Vagina (tissue), 2 donors: ENCODE measurements at regions not wholly inside any gene's neighbourhood (a gene's known extent, or its start where the extent isn't known, plus 50 kb on each side); places are given as distances from the start of the nearest gene placed in this dataset.

Experiments used
- DNase-seq, 2 donors: peaks; one replicate each; pipeline ENCODE4 v3.0.0-alpha.2; 2017; ENCODE audit errors: extremely low spot score in 2 of 2
- H3K27ac ChIP-seq: fragments of 200-600 bp; sonication (generic); one replicate; pipeline ENCODE4 v1.5.1; 2019
- H3K27me3 ChIP-seq: fragments of 200-600 bp; sonication (generic); one replicate; pipeline ENCODE4 v1.5.1; 2019
- H3K36me3 ChIP-seq, 2 donors: fragments of 200-600 bp; sonication (generic); one replicate each; pipeline ENCODE4 v1.5.1; 2017 to 2019
- H3K4me1 ChIP-seq: fragments of 200-600 bp; sonication (generic); one replicate; pipeline ENCODE4 v1.5.1; 2019
- H3K4me3 ChIP-seq, 2 donors: fragments of 200-600 bp; sonication (generic); 1 replicate in 1 of 2; 2 replicates in 1 of 2; pipeline ENCODE4 v1.5.1; 2016 to 2019
- H3K9me3 ChIP-seq: fragments of 200-600 bp; sonication (generic); one replicate; pipeline ENCODE4 v1.5.1; 2019
- POLR2A ChIP-seq, 2 donors: fragments of 450-650 bp; IDR thresholded peaks; one replicate each; pipeline ENCODE4 v1.6.1; 2017; ENCODE audit warnings: antibody characterized with exemption in 2 of 2, mild to moderate bottlenecking in 2 of 2, moderate library complexity in 2 of 2
- POLR2AphosphoS5 ChIP-seq, 2 donors: sonication (generic); formaldehyde crosslinking; IDR thresholded peaks; one replicate each; pipeline ENCODE4 v1.9.0; 2017; ENCODE audit warnings: antibody characterized with exemption in 2 of 2, mild to moderate bottlenecking in 2 of 2, low read depth in 1 of 2; ENCODE audit not compliant: insufficient read depth in 1 of 2
- intact Hi-C: fragments of 100-400 bp; cut with DNase I; formaldehyde crosslinking; loops from one replicate; pipeline ENCODE4 v1.15.1; 2023
- TF ChIP-seq, protein P1 (sequence below), 3 experiments: fragments of 450-650 bp in 2 of 3; fragments of 200-600 bp in 1 of 3; sonication (generic) in 1 of 3; IDR thresholded peaks; one replicate each; pipeline ENCODE4 v1.5.1; 2017 to 2019; ENCODE audit warnings: antibody characterized with exemption in 3 of 3, mild to moderate bottlenecking in 2 of 3, moderate library complexity in 2 of 3

DNA sequence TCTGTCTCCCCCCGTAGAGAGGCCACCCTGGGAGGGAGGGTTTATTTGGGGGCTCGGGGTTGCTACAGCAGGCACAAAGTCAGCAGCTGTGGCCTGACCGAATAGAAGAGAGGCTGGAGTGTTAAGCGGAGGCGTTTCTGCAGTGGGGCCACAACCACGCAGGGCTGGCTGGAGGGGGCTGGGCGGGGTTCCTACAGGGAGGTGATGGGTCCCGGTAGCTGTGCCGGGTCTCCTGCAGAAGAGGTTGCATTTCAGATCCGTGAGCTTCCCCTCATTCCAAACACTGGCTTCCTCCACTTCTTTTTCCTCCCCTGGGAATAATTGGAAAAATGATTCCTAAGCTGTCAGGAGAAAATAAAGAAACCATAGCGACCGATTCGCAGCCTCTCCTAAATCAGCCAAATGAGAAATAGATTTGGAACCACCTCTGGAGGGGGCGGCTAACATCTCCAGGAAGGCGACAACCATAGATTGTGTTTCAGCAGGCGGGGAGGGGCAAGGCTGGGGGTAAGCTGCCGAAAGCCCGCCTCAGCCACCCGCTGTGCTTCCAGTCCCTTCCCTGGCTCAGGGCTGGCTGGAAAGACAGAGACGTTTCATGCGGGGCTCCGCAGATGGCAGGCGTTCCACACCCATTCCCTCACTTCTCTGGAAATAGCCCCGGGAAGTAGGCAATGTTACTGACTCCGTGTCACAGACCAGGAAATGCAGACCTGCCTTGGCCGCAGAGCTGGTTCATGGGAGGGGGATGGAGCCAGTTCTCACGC, 85.6 kb upstream of the TAF1B start:
- Histone ChIP-seq H3K4me1 (peaks cover 38% of the 10 kb centered on the region), H3K9me3 (no peaks in the 10 kb centered on the region), H3K27ac (peak overlapping the region; percentile 36), H3K36me3 (no peaks in the 10 kb centered on the region), H3K27me3 (no peaks in the 10 kb centered on the region), H3K4me3 (peak overlapping the region; percentile 25 to 26)
- DNase-seq: no peak
- peak in 1 of 2 donors; percentile 43 for TF ChIP-seq POLR2AphosphoS5 (IDR thresholded peaks at IDR 0.05; ENCODE audit: insufficient read depth in 1 of 2, low read depth in 1 of 2)
- TF ChIP-seq POLR2A (IDR thresholded peaks at IDR 0.05): no peak
- intact Hi-C loops: no loop called here

GRCh38 chr2:9758741-9759140, 84.5 kb upstream of the TAF1B start:
- H3K9me3 ChIP-seq: no peaks in the 10 kb centered on the region
- no peaks in the 10 kb centered on the region for H3K36me3 ChIP-seq
- TF ChIP-seq, protein P1, sequence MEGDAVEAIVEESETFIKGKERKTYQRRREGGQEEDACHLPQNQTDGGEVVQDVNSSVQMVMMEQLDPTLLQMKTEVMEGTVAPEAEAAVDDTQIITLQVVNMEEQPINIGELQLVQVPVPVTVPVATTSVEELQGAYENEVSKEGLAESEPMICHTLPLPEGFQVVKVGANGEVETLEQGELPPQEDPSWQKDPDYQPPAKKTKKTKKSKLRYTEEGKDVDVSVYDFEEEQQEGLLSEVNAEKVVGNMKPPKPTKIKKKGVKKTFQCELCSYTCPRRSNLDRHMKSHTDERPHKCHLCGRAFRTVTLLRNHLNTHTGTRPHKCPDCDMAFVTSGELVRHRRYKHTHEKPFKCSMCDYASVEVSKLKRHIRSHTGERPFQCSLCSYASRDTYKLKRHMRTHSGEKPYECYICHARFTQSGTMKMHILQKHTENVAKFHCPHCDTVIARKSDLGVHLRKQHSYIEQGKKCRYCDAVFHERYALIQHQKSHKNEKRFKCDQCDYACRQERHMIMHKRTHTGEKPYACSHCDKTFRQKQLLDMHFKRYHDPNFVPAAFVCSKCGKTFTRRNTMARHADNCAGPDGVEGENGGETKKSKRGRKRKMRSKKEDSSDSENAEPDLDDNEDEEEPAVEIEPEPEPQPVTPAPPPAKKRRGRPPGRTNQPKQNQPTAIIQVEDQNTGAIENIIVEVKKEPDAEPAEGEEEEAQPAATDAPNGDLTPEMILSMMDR (IDR thresholded peaks at IDR 0.05): no peak
- TF ChIP-seq POLR2A (IDR thresholded peaks at IDR 0.05): no peak
- TF ChIP-seq POLR2AphosphoS5 (IDR thresholded peaks at IDR 0.05; ENCODE audit: insufficient read depth in 1 of 2, low read depth in 1 of 2): no peak
- no peak overlapping the region for H3K4me3 ChIP-seq
- H3K4me1 ChIP-seq: peaks cover 27% of the 10 kb centered on the region
- peak overlapping the region; percentile 36 for H3K27ac ChIP-seq
- intact Hi-C loops: no loop called here
- no peak for DNase-seq
- H3K27me3 ChIP-seq: no peaks in the 10 kb centered on the region

DNA sequence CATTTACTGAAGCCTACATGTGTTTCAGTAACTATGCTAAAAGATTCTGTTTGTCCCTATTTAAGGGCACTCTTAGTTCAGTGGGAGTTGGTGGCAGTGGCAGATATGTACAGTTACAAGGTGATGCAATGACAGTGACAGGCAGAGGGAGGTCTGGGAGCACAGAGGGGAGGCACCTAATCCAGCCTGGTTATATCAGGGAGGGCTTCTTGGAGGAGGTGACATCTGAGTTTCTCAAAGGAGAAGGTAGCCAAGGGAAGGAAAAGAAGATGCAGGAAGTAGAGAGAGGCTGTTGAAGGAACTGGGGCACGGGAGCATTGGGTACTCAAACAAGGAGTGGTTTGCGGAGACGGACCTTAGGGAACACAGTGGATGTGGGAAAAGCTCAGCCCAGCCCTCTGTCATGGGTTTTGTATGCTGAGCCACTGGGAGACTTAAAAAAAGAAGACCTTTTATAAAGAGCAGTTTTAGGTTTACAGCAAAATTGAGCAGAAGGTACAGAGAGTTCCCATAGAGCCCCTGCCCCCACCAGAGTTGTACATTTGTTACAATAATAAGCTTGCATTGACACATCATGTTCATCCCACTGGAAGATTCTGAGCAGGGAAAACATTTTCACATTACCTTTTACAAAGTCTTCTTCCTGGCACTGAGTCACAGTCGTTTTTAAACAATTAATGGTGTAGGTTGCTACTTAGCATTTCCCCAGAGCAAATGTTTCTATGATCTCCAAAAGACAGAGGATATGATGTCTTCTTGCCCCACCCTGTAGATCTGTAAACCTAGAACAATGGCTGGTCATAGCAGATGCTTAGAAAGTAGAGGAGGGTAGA, 83.0 kb upstream of the TAF1B start:
- DNase-seq: no peak
- H3K36me3 ChIP-seq: no peaks in the 10 kb centered on the region
- no peaks in the 10 kb centered on the region for H3K9me3 ChIP-seq
- TF ChIP-seq, protein P1 (IDR thresholded peaks at IDR 0.05): no peak
- TF ChIP-seq POLR2A (IDR thresholded peaks at IDR 0.05): no peak
- no peak for TF ChIP-seq POLR2AphosphoS5 (IDR thresholded peaks at IDR 0.05; ENCODE audit: insufficient read depth in 1 of 2, low read depth in 1 of 2)
- H3K4me1 ChIP-seq: peaks cover 23% of the 10 kb centered on the region
- no peak overlapping the region for H3K4me3 ChIP-seq
- no peak overlapping the region for H3K27ac ChIP-seq
- intact Hi-C loops: no loop called here
- H3K27me3 ChIP-seq: no peaks in the 10 kb centered on the region

- Histone ChIP-seq H3K27ac (no peak overlapping the region), H3K4me1 (peaks cover 23% of the 10 kb centered on the region), H3K36me3 (no peaks in the 10 kb centered on the region), H3K4me3 (no peak overlapping the region), H3K27me3 (no peaks in the 10 kb centered on the region), H3K9me3 (no peaks in the 10 kb centered on the region)
- intact Hi-C loops: no loop called here
- no peak for DNase-seq
- TF ChIP-seq, protein P1 (IDR thresholded peaks at IDR 0.05): no peak
- no peak for TF ChIP-seq POLR2A (IDR thresholded peaks at IDR 0.05)
- TF ChIP-seq POLR2AphosphoS5 (IDR thresholded peaks at IDR 0.05; ENCODE audit: insufficient read depth in 1 of 2, low read depth in 1 of 2): no peak
Observed at GRCh38 chr2:9760902-9761228, 82.4 kb upstream of the TAF1B start.

- no peaks in the 10 kb centered on the region for H3K27me3 ChIP-seq
- no peak for DNase-seq
- no peak overlapping the region for H3K4me3 ChIP-seq
- no peaks in the 10 kb centered on the region for H3K9me3 ChIP-seq
- TF ChIP-seq, protein P1 (IDR thresholded peaks at IDR 0.05): no peak
- TF ChIP-seq POLR2AphosphoS5 (IDR thresholded peaks at IDR 0.05; ENCODE audit: insufficient read depth in 1 of 2, low read depth in 1 of 2) (no peak), POLR2A (IDR thresholded peaks at IDR 0.05) (no peak)
- H3K4me1 ChIP-seq: peaks cover 20% of the 10 kb centered on the region
- H3K27ac ChIP-seq: no peak overlapping the region
- intact Hi-C loops: no loop called here
- no peaks in the 10 kb centered on the region for H3K36me3 ChIP-seq
Observed at GRCh38 chr2:9761577-9761976, 81.7 kb upstream of the TAF1B start.
